Breast epithelium (tissue), 3 donors: ENCODE measurements at regions not wholly inside any gene's neighbourhood (a gene's known extent, or its start where the extent isn't known, plus 50 kb on each side); places are given as distances from the start of the nearest gene placed in this dataset.

Experiments used
- CTCF ChIP-seq, 3 donors: fragments of 450-650 bp; IDR thresholded peaks; one replicate each; pipeline ENCODE4 v1.5.1; 2016 to 2017; ENCODE audit warnings: antibody characterized with exemption in 3 of 3, mild to moderate bottlenecking in 3 of 3, moderate library complexity in 3 of 3
- POLR2AphosphoS5 ChIP-seq, 3 donors: sonication (generic); formaldehyde crosslinking; IDR thresholded peaks; one replicate each; pipeline ENCODE4 v1.6.1; 2017; ENCODE audit warnings: antibody characterized with exemption in 3 of 3

GRCh38 chr2:56969513-56969912 lies 785.7 kb downstream of the CCDC85A start:
- TF ChIP-seq POLR2AphosphoS5 (IDR thresholded peaks at IDR 0.05): no peak
- TF ChIP-seq CTCF (IDR thresholded peaks at IDR 0.05): no peak
